Fibroblast of lung (primary cell): ENCODE measurements at regions not wholly inside any gene's neighbourhood (a gene's known extent, or its start where the extent isn't known, plus 50 kb on each side); places are given as distances from the start of the nearest gene placed in this dataset.

Source experiments
- EZH2 ChIP-seq: IDR thresholded peaks from 2 replicates; pipeline ENCODE4 v1.5.1; 2012; ENCODE audit warnings: low read length, control low read depth, mild to moderate bottlenecking; ENCODE audit errors: missing control alignments
- TF ChIP-seq, protein P1 (sequence below), 2 donors: IDR thresholded peaks in 1 of 2; conservative IDR thresholded peaks in 1 of 2; 1 replicate in 1 of 2; 2 replicates in 1 of 2; pipeline ENCODE4 v1.5.1; 2011 to 2012; ENCODE audit warnings: low read length in 2 of 2, control low read depth in 1 of 2, inconsistent platforms in 1 of 2, low read depth in 1 of 2, mild to moderate bottlenecking in 1 of 2

DNA sequence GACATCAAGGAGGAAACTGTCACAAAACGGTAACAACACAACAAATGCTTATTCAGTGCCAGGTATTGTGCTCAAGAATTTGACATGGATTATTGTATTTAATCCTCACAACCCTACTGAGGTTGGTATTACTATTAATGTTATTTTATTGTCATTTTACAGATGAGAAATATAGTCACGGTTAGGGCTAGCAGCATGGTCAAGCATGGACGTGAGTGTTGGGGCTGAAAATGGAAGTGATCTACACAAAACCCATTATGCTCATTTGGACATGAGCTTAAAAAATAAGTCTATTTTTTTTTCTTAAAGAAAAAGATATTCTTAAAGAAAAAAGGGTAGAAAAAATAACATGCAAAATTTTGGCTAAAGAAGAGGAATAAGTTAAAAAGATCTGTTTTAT lies 141.3 kb upstream of the SOX2 start:
- TF ChIP-seq EZH2, result no peak
- TF ChIP-seq, protein P1, sequence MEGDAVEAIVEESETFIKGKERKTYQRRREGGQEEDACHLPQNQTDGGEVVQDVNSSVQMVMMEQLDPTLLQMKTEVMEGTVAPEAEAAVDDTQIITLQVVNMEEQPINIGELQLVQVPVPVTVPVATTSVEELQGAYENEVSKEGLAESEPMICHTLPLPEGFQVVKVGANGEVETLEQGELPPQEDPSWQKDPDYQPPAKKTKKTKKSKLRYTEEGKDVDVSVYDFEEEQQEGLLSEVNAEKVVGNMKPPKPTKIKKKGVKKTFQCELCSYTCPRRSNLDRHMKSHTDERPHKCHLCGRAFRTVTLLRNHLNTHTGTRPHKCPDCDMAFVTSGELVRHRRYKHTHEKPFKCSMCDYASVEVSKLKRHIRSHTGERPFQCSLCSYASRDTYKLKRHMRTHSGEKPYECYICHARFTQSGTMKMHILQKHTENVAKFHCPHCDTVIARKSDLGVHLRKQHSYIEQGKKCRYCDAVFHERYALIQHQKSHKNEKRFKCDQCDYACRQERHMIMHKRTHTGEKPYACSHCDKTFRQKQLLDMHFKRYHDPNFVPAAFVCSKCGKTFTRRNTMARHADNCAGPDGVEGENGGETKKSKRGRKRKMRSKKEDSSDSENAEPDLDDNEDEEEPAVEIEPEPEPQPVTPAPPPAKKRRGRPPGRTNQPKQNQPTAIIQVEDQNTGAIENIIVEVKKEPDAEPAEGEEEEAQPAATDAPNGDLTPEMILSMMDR (conservative IDR thresholded peaks at IDR 0.05 in 1 of 2, IDR thresholded peaks at IDR 0.05 in 1 of 2; ENCODE audit: low read depth in 1 of 2, low read length in 2 of 2), result no peak
